ENCODE measurements at regions not wholly inside any gene's neighbourhood (a gene's known extent, or its start where the extent isn't known, plus 50 kb on each side); places are given as distances from the start of the nearest gene placed in this dataset.
"Not testable (repeated sequence)": the region's sequence is repeated elsewhere in the genome, so short reads cannot be mapped to it uniquely, and the experiment has no call there.

DNA sequence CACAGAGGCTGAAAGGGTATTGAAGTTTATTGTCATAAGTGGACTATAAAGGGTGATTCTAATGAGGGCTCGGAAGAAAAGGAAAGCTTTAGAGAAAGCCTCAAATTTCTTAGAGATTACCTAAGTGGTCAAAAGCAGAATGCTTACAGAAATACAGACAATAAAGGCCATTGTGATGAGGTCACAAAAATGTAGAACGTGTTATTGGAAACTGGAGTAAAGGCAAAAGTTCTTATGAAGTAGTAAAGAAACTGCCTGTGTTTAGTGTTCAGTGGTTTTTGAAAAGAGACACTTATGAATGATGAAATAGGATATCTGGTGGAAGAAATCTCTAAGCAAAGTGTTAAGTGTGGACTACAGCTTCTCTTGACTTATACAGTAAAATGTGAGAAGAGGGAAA, 726.9 kb downstream of the DNAH5 start:
- Histone ChIP-seq H3K27ac (ENCODE audit: low read length) (no peak overlapping the region), H3K36me3 (ENCODE audit: insufficient read depth, low read length) (no peaks in the 10 kb centered on the region), H3K79me2 (ENCODE audit: low read length) (no peaks in the 10 kb centered on the region), H3K9me3 (ENCODE audit: low read length) (peaks cover 41% of the 10 kb centered on the region), H3K9ac (ENCODE audit: low read length) (no peak overlapping the region), H3K4me2 (ENCODE audit: low read depth, low read length, poor library complexity, severe bottlenecking) (no peak overlapping the region), H3K4me1 (ENCODE audit: low read length) (no peaks in the 10 kb centered on the region), H4K20me1 (ENCODE audit: insufficient read depth, low read depth, low read length) (no peaks in the 10 kb centered on the region), H3K27me3 (ENCODE audit: low read length) (no peaks in the 10 kb centered on the region), H3K9me2 (replicated peaks; ENCODE audit: insufficient read depth, low read length) (no peaks in the 10 kb centered on the region), H3K4me3 (ENCODE audit: low read length) (no peak overlapping the region), H2AFZ (ENCODE audit: low read length) (no peak overlapping the region)
- no peak for DNase-seq

DNA sequence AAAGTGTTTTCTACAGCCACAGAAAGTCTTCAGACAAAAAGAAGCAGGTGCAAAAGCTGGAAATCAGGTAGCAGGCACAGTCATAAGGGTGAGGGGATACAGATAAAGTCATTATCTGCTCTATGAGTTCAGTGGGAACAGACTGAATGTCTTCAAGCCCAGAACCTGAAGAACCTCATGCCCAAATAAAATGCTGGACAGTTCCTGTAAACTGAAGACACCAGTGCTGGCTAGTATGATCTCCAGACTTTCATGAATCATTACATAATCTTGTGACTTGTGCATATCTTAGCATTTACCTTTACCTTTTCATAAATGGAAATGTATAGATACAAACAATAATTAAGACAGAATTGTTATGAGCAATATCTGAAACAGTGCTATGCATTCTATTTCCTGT, 728.7 kb downstream of the DNAH5 start:
- Histone ChIP-seq H2AFZ (ENCODE audit: low read length) (no peak overlapping the region), H3K79me2 (ENCODE audit: low read length) (no peaks in the 10 kb centered on the region)

DNA sequence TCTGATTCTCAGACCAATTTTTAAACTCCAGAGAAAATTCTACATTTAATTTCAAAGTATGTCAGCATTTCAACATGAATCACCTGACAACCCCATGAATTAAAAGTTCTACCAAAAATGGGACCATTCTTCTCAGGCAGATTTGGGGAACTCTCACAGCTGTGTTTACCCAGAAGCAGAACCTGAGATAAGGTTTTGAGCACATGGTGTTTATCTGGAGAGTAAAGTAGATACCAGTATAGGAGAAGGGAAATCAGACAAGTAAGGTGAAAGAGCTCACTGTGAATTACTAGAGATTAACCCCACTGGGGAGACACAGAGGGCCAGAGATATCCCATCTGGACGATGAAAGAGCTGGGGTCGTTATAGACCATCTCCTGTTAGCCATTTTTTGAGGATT, 729.1 kb downstream of the DNAH5 start:
- H3K27me3 ChIP-seq (ENCODE audit: low read length) = no peaks in the 10 kb centered on the region
- H3K9me3 ChIP-seq (ENCODE audit: low read length) = peaks cover 40% of the 10 kb centered on the region
- H4K20me1 ChIP-seq (ENCODE audit: insufficient read depth, low read depth, low read length) = no peaks in the 10 kb centered on the region
- H3K4me3 ChIP-seq (ENCODE audit: low read length) = no peak overlapping the region
- no peaks in the 10 kb centered on the region for H3K4me1 ChIP-seq (ENCODE audit: low read length)
- no peaks in the 10 kb centered on the region for H3K36me3 ChIP-seq (ENCODE audit: insufficient read depth, low read length)
- no peak overlapping the region for H3K4me2 ChIP-seq (ENCODE audit: low read depth, low read length, poor library complexity, severe bottlenecking)
- DNase-seq = no peak
- no peak overlapping the region for H2AFZ ChIP-seq (ENCODE audit: low read length)
- no peak overlapping the region for H3K27ac ChIP-seq (ENCODE audit: low read length)
- H3K79me2 ChIP-seq (ENCODE audit: low read length) = no peaks in the 10 kb centered on the region
- no peak overlapping the region for H3K9ac ChIP-seq (ENCODE audit: low read length)
- H3K9me2 ChIP-seq (replicated peaks; ENCODE audit: insufficient read depth, low read length) = no peaks in the 10 kb centered on the region

More for the DNA sequence above, 728.7 kb downstream of the DNAH5 start:
- H3K4me1 ChIP-seq (ENCODE audit: low read length) = no peaks in the 10 kb centered on the region
- H3K9ac ChIP-seq (ENCODE audit: low read length) = no peak overlapping the region
- no peaks in the 10 kb centered on the region for H3K36me3 ChIP-seq (ENCODE audit: insufficient read depth, low read length)
- no peaks in the 10 kb centered on the region for H4K20me1 ChIP-seq (ENCODE audit: insufficient read depth, low read depth, low read length)
- peaks cover 42% of the 10 kb centered on the region for H3K9me3 ChIP-seq (ENCODE audit: low read length)
- no peak for DNase-seq
- H3K9me2 ChIP-seq (replicated peaks; ENCODE audit: insufficient read depth, low read length) = no peaks in the 10 kb centered on the region
- no peak overlapping the region for H3K27ac ChIP-seq (ENCODE audit: low read length)
- no peak overlapping the region for H3K4me2 ChIP-seq (ENCODE audit: low read depth, low read length, poor library complexity, severe bottlenecking)
- no peaks in the 10 kb centered on the region for H3K27me3 ChIP-seq (ENCODE audit: low read length)
- no peak overlapping the region for H3K4me3 ChIP-seq (ENCODE audit: low read length)

DNA sequence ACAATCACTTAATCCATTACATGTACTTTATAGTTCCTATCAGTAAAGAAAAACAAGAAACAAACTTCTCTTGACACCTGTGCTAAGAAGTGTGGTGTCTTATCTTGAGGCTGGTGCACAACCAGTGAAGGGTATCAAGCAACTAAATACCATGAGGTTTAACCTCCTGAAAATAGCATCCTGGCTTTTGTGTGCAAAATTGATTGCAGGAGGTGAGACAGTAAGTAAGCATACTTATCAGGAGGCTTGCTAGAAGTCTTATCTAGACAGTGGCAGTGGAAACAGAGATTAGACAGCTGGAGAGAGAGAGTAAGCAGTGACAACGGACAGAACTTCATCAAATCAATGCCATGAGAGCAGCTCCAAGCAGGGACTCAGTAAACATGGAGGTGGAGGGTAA, 730.3 kb downstream of the DNAH5 start:
- H3K27me3 ChIP-seq (ENCODE audit: low read length) = no peaks in the 10 kb centered on the region
- peaks cover 41% of the 10 kb centered on the region for H3K9me3 ChIP-seq (ENCODE audit: low read length)

DNA sequence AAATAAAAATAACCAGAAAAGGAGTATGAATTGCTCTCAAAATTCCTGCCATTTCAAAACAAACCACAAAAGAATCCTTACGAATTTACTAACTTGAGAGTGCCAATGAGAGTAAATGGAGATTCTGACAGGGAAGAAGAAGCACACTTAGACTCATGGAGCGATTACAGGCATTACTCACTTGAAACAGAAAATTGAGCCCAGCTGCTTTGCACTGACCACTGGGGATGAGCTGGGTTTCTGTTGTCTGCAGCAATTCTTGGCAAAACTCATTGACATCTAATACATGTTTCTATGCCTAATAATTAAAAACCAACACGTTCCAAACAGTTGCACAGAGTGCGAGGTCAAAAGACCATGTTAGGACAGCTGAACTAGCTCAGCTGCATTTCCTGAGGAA, 731.6 kb downstream of the DNAH5 start:
- Histone ChIP-seq H3K4me2 (ENCODE audit: low read depth, low read length, poor library complexity, severe bottlenecking) (no peak overlapping the region), H3K27ac (ENCODE audit: low read length) (no peak overlapping the region), H3K36me3 (ENCODE audit: insufficient read depth, low read length) (no peaks in the 10 kb centered on the region), H3K9me2 (replicated peaks; ENCODE audit: insufficient read depth, low read length) (no peaks in the 10 kb centered on the region), H3K27me3 (ENCODE audit: low read length) (no peaks in the 10 kb centered on the region), H3K9ac (ENCODE audit: low read length) (no peak overlapping the region), H3K9me3 (ENCODE audit: low read length) (peaks cover 44% of the 10 kb centered on the region), H4K20me1 (ENCODE audit: insufficient read depth, low read depth, low read length) (no peaks in the 10 kb centered on the region), H2AFZ (ENCODE audit: low read length) (no peak overlapping the region), H3K4me3 (ENCODE audit: low read length) (no peak overlapping the region), H3K4me1 (ENCODE audit: low read length) (no peaks in the 10 kb centered on the region), H3K79me2 (ENCODE audit: low read length) (no peaks in the 10 kb centered on the region)
- DNase-seq = no peak

More for the DNA sequence above, 730.3 kb downstream of the DNAH5 start:
- Histone ChIP-seq H3K9me2 (replicated peaks; ENCODE audit: insufficient read depth, low read length) (no peaks in the 10 kb centered on the region), H3K27ac (ENCODE audit: low read length) (no peak overlapping the region), H3K4me3 (ENCODE audit: low read length) (no peak overlapping the region), H3K9ac (ENCODE audit: low read length) (no peak overlapping the region), H2AFZ (ENCODE audit: low read length) (no peak overlapping the region), H3K36me3 (ENCODE audit: insufficient read depth, low read length) (no peaks in the 10 kb centered on the region), H3K4me1 (ENCODE audit: low read length) (no peaks in the 10 kb centered on the region), H4K20me1 (ENCODE audit: insufficient read depth, low read depth, low read length) (no peaks in the 10 kb centered on the region), H3K4me2 (ENCODE audit: low read depth, low read length, poor library complexity, severe bottlenecking) (no peak overlapping the region), H3K79me2 (ENCODE audit: low read length) (no peaks in the 10 kb centered on the region)
- DNase-seq = no peak

DNA sequence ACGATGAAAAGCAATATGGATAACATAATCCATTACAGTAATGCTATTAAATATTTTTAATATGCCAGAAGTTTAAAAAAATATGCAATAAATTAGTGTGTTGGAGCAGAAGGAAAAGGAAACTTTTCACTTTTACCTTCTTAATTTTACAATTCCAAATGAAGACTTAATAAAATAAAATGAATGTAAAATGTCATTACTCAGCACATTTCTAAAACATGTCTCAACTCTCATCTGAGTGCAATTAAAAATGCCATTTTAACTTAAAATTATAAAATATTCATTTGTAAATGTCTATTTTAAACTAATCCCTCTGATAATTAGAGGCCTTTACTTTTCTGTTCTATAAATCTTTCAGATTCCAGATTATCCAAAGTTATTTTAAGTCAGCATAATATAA, 733.4 kb downstream of the DNAH5 start:
- Histone ChIP-seq H3K79me2 (ENCODE audit: low read length) (no peaks in the 10 kb centered on the region), H3K9me3 (ENCODE audit: low read length) (peaks cover 41% of the 10 kb centered on the region), H3K4me3 (ENCODE audit: low read length) (no peak overlapping the region), H3K27ac (ENCODE audit: low read length) (no peak overlapping the region), H3K27me3 (ENCODE audit: low read length) (no peaks in the 10 kb centered on the region), H3K4me1 (ENCODE audit: low read length) (no peaks in the 10 kb centered on the region), H3K9me2 (replicated peaks; ENCODE audit: insufficient read depth, low read length) (no peaks in the 10 kb centered on the region), H3K9ac (ENCODE audit: low read length) (no peak overlapping the region), H2AFZ (ENCODE audit: low read length) (no peak overlapping the region), H3K4me2 (ENCODE audit: low read depth, low read length, poor library complexity, severe bottlenecking) (no peak overlapping the region), H3K36me3 (ENCODE audit: insufficient read depth, low read length) (no peaks in the 10 kb centered on the region), H4K20me1 (ENCODE audit: insufficient read depth, low read depth, low read length) (no peaks in the 10 kb centered on the region)
- no peak for DNase-seq

DNA sequence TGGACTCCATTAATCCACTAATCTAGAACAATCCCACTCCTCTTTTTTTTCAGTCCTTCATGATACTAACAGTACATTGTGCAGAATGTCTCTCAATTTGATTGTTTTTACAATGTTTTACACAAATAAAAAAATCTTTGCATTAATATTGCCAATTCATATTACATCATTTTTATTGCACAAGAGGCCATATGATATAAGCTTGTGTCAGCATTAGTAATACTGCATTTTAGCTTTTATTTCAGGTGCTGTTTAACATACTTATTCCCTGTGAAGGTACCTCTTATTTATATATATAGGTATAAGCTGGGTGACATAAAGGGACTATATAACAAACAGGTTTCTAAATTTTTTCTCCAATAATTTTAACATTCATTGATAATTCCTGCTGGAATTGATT, 737.4 kb downstream of the DNAH5 start:
- no peak for DNase-seq
- peaks cover 23% of the 10 kb centered on the region for H3K9me3 ChIP-seq (ENCODE audit: low read length)
- H3K9me2 ChIP-seq (replicated peaks; ENCODE audit: insufficient read depth, low read length) = no peaks in the 10 kb centered on the region
- no peaks in the 10 kb centered on the region for H3K36me3 ChIP-seq (ENCODE audit: insufficient read depth, low read length)
- H4K20me1 ChIP-seq (ENCODE audit: insufficient read depth, low read depth, low read length) = no peaks in the 10 kb centered on the region
- H3K4me3 ChIP-seq (ENCODE audit: low read length) = no peak overlapping the region
- no peak overlapping the region for H3K9ac ChIP-seq (ENCODE audit: low read length)
- no peak overlapping the region for H3K27ac ChIP-seq (ENCODE audit: low read length)
- no peak overlapping the region for H2AFZ ChIP-seq (ENCODE audit: low read length)
- H3K4me2 ChIP-seq (ENCODE audit: low read depth, low read length, poor library complexity, severe bottlenecking) = no peak overlapping the region
- no peaks in the 10 kb centered on the region for H3K27me3 ChIP-seq (ENCODE audit: low read length)
- no peaks in the 10 kb centered on the region for H3K4me1 ChIP-seq (ENCODE audit: low read length)
- H3K79me2 ChIP-seq (ENCODE audit: low read length) = no peaks in the 10 kb centered on the region

DNA sequence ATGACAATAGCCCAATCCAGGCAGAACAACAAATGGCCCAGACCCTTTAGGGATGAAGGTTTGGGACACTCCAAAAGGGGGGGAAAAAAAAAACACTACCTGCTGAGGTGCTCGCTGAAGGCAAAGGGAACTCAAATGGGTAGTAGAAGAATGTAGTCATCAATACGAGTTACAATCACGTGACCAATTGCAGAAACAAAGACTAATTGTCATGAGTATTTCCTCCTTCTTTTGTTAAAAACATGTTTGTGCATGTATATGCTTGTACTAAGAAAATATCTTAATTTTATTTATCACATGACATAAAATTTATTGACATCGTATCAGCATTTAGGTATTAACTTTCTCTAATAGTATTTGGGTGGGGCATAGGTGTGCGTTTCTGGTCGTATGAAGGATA, 743.5 kb downstream of the DNAH5 start:
- H3K36me3 ChIP-seq (ENCODE audit: insufficient read depth, low read length) = no peaks in the 10 kb centered on the region
- no peak overlapping the region for H3K9ac ChIP-seq (ENCODE audit: low read length)
- H3K9me2 ChIP-seq (replicated peaks; ENCODE audit: insufficient read depth, low read length) = no peaks in the 10 kb centered on the region
- no peak overlapping the region for H3K27ac ChIP-seq (ENCODE audit: low read length)
- no peaks in the 10 kb centered on the region for H3K4me1 ChIP-seq (ENCODE audit: low read length)
- DNase-seq = no peak
- no peak overlapping the region for H2AFZ ChIP-seq (ENCODE audit: low read length)
- no peak overlapping the region for H3K4me2 ChIP-seq (ENCODE audit: low read depth, low read length, poor library complexity, severe bottlenecking)
- H3K9me3 ChIP-seq (ENCODE audit: low read length) = peaks cover 3% of the 10 kb centered on the region; the same call in 1 of the 2 replicates
- no peak overlapping the region for H3K4me3 ChIP-seq (ENCODE audit: low read length)
- H3K79me2 ChIP-seq (ENCODE audit: low read length) = no peaks in the 10 kb centered on the region
- H4K20me1 ChIP-seq (ENCODE audit: insufficient read depth, low read depth, low read length) = no peaks in the 10 kb centered on the region
- H3K27me3 ChIP-seq (ENCODE audit: low read length) = no peaks in the 10 kb centered on the region

DNA sequence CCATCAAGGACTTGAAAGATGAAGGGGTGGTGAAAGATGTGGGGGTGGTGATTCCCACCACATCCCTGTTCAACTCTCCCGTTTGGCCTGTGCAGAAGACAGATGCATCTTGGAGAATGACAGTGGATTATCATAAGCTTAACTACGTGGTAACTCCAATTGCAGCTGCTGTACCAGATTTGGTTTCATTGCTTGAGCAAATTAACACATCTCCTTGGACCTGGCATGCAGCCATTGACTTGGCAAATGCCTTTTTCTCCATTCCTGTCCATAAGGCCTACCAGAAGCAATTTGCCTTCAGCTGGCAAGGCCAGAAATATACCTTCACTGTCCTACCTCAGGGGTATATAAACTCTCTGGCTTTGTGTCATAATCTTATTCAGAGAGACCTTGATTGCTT, 746.3 kb downstream of the DNAH5 start:
- not testable (repeated sequence) for H3K4me2 ChIP-seq (ENCODE audit: low read depth, low read length, poor library complexity, severe bottlenecking); H3K36me3 ChIP-seq (ENCODE audit: insufficient read depth, low read length); DNase-seq; H3K9me2 ChIP-seq (replicated peaks; ENCODE audit: insufficient read depth, low read length); H3K9ac ChIP-seq (ENCODE audit: low read length); H3K4me3 ChIP-seq (ENCODE audit: low read length); H3K9me3 ChIP-seq (ENCODE audit: low read length); H3K4me1 ChIP-seq (ENCODE audit: low read length); H3K27ac ChIP-seq (ENCODE audit: low read length); H4K20me1 ChIP-seq (ENCODE audit: insufficient read depth, low read depth, low read length); H3K79me2 ChIP-seq (ENCODE audit: low read length); H3K27me3 ChIP-seq (ENCODE audit: low read length); H2AFZ ChIP-seq (ENCODE audit: low read length)

All from Karpas-422 (cell line).